GM12878 (cell line): ENCODE measurements at regions not wholly inside any gene's neighbourhood (a gene's known extent, or its start where the extent isn't known, plus 50 kb on each side); places are given as distances from the start of the nearest gene placed in this dataset.

ENCODE experiments used
- ATAC-seq: fragments of 200-7000 bp; cut with Tn5 transposase; 3 replicates; pipeline ENCODE4 v1.9.1; 2020; ENCODE audit warnings: mild to moderate bottlenecking, moderate library complexity
- BruUV-seq: library from RNA; stranded (reverse); fragments of 400-500 nt; replicated peaks from 2 replicates; lab custom pipeline; 2021; lab: Mats Ljungman, UMichigan
- CTCF ChIA-PET: fragments of 300-600 bp; sonication (Branson Sonifier 250); formaldehyde crosslinking; extraction: SDS; loops from one replicate; lab custom pipeline; 2021; ENCODE audit warnings: inconsistent platforms; lab: Yijun Ruan, JAX
- POLR2A ChIA-PET: fragments of 350-600 bp; formaldehyde crosslinking; extraction: SDS; loops from one replicate; lab custom pipeline; 2021; ENCODE audit warnings: inconsistent platforms; lab: Charles Lee
- RAD21 ChIA-PET: fragments of 300-600 bp; sonication (Branson Sonifier 250); formaldehyde crosslinking; loops from one replicate; lab custom pipeline; 2023; ENCODE audit warnings: antibody characterized with exemption; ENCODE audit not compliant: unreplicated experiment; lab: Charles Lee
- SMC1A ChIA-PET: fragments of 300-600 bp; sonication (Branson Sonifier 250); formaldehyde crosslinking; loops from one replicate; lab custom pipeline; 2023; ENCODE audit not compliant: unreplicated experiment, uncharacterized antibody; lab: Charles Lee
- DNase-seq: peaks from one replicate; pipeline ENCODE4 v3.0.0-alpha.2; 2011; ENCODE audit warnings: low read depth, low spot score
- FAIRE-seq: peaks from 3 replicates; lab custom pipeline; 2011; peaks lifted over from hg19 to GRCh38; lab: Jason Lieb, UNC
- H2AFZ ChIP-seq: 2 replicates; pipeline ENCODE4 v1.6.0; 2011; ENCODE audit warnings: low read depth, low read length, control low read depth; ENCODE audit not compliant: control insufficient read depth
- H3K27ac ChIP-seq: 2 replicates; pipeline ENCODE4 v1.5.1; 2011; ENCODE audit warnings: control low read depth; ENCODE audit not compliant: control insufficient read depth, insufficient read depth
- H3K27me3 ChIP-seq, 2 experiments: replicated peaks in 1 of 2; 2 replicates each; pipeline versions ENCODE4 v1.6.0 to v1.6.1; 2011; ENCODE audit warnings: low read length in 1 of 2; ENCODE audit not compliant: control insufficient read depth in 2 of 2, insufficient read depth in 2 of 2
- H3K36me3 ChIP-seq, 2 experiments: 2 replicates each; pipeline ENCODE4 v1.5.1; 2011; ENCODE audit warnings: low read length in 1 of 2; ENCODE audit not compliant: control insufficient read depth in 2 of 2, insufficient read depth in 2 of 2
- H3K4me1 ChIP-seq: 2 replicates; pipeline ENCODE4 v1.6.1; 2011; ENCODE audit warnings: mild to moderate bottlenecking, low read length, moderate library complexity, mixed read lengths; ENCODE audit not compliant: control insufficient read depth, insufficient read depth
- H3K4me2 ChIP-seq: 2 replicates; pipeline ENCODE4 v1.6.0; 2011; ENCODE audit warnings: control low read depth; ENCODE audit not compliant: control insufficient read depth, insufficient read depth
- H3K4me3 ChIP-seq: fragments of 200-600 bp; sonication (generic); 2 replicates; pipeline ENCODE4 v1.5.1; 2016
- H3K79me2 ChIP-seq: 2 replicates; pipeline ENCODE4 v1.6.0; 2011; ENCODE audit warnings: low read length; ENCODE audit not compliant: control insufficient read depth, insufficient read depth
- H3K9ac ChIP-seq: 2 replicates; pipeline ENCODE4 v1.8.0; 2011; ENCODE audit warnings: low read length, control low read depth, mixed read lengths; ENCODE audit not compliant: control insufficient read depth, insufficient read depth
- H3K9me3 ChIP-seq: replicated peaks from 3 replicates; pipeline ENCODE4 v1.5.1; 2011; ENCODE audit warnings: mild to moderate bottlenecking, low read length; ENCODE audit not compliant: control insufficient read depth, insufficient read depth
- H4K20me1 ChIP-seq: 2 replicates; pipeline ENCODE4 v1.6.0; 2011; ENCODE audit not compliant: control insufficient read depth, insufficient read depth
- BACH1 ChIP-seq: fragments of 450-650 bp; IDR thresholded peaks from 2 replicates; pipeline ENCODE4 v1.6.1; 2017; ENCODE audit warnings: mild to moderate bottlenecking, borderline replicate concordance
- CBX3 ChIP-seq: fragments of 200-600 bp; sonication (generic); IDR thresholded peaks from 2 replicates; pipeline ENCODE4 v1.6.1; 2016; ENCODE audit warnings: low read depth, borderline replicate concordance
- CHD4 ChIP-seq: fragments of 200-600 bp; sonication (generic); IDR thresholded peaks from 2 replicates; pipeline ENCODE4 v1.6.1; 2016; ENCODE audit warnings: mild to moderate bottlenecking
- JUNB ChIP-seq: IDR thresholded peaks from 2 replicates; pipeline ENCODE4 v1.6.1; 2016; ENCODE audit warnings: antibody characterized with exemption, mild to moderate bottlenecking
- KDM1A ChIP-seq: fragments of 200-600 bp; sonication (generic); IDR thresholded peaks from 2 replicates; pipeline ENCODE4 v1.6.1; 2016; ENCODE audit warnings: borderline replicate concordance
- LARP7 ChIP-seq: fragments of 450-650 bp; IDR thresholded peaks from 2 replicates; pipeline ENCODE4 v1.6.1; 2017; ENCODE audit warnings: mild to moderate bottlenecking
- SKIL ChIP-seq: fragments of 450-650 bp; IDR thresholded peaks from 2 replicates; pipeline ENCODE4 v1.6.1; 2017; ENCODE audit warnings: mild to moderate bottlenecking, low read depth, inconsistent platforms; ENCODE audit not compliant: poor library complexity, severe bottlenecking
- SUPT20H ChIP-seq: IDR thresholded peaks from 2 replicates; pipeline ENCODE4 v1.6.1; 2011; ENCODE audit warnings: low read depth, mild to moderate bottlenecking, low read length, moderate library complexity, borderline replicate concordance; ENCODE audit not compliant: control insufficient read depth
- TARDBP ChIP-seq: IDR thresholded peaks from 2 replicates; pipeline ENCODE4 v1.6.1; 2016; ENCODE audit warnings: borderline replicate concordance
- YY1 ChIP-seq: IDR thresholded peaks from 2 replicates; pipeline ENCODE4 v1.6.1; 2011; ENCODE audit warnings: low read depth, mild to moderate bottlenecking, low read length
- ZBED1 ChIP-seq: IDR thresholded peaks from 2 replicates; pipeline ENCODE4 v1.6.1; 2016; ENCODE audit warnings: borderline replicate concordance
- ZNF274 ChIP-seq: IDR thresholded peaks from one replicate; pipeline ENCODE4 v1.8.0; 2011; ENCODE audit not compliant: insufficient read length, insufficient read depth
- ZNF622 ChIP-seq: fragments of 450-650 bp; IDR thresholded peaks from 2 replicates; pipeline ENCODE4 v1.6.1; 2017; ENCODE audit warnings: mild to moderate bottlenecking, inconsistent platforms
- WGBS: methylation state at CpG from one replicate; pipeline ENCODE4 v1.1.6; 2016; ENCODE audit warnings: low lambda C conversion rate; ENCODE audit not compliant: insufficient replicate concordance, insufficient coverage; ENCODE audit errors: missing lambda C conversion rate; 5-methylcytosine and 5-hydroxymethylcytosine counted together
- in situ Hi-C: fragments of 300-500 bp; cut with MboI; formaldehyde crosslinking; loops from 9 replicates; pipeline ENCODE4 v1.14.3; 2018; ENCODE audit warnings: mixed read lengths
- intact Hi-C: fragments of 100-400 bp; cut with micrococcal nuclease; formaldehyde crosslinking; loops from one replicate; pipeline ENCODE4 v1.14.2; 2022; ENCODE audit not compliant: unreplicated experiment
- TF ChIP-seq, protein P1 (sequence below): fragments of 450-650 bp; IDR thresholded peaks from 2 replicates; pipeline ENCODE4 v1.6.1; 2016; ENCODE audit warnings: mild to moderate bottlenecking, moderate library complexity, borderline replicate concordance
- TF ChIP-seq, protein P2 (sequence below): fragments of 450-650 bp; IDR thresholded peaks from 2 replicates; pipeline ENCODE4 v1.6.1; 2014; ENCODE audit warnings: mild to moderate bottlenecking

DNA sequence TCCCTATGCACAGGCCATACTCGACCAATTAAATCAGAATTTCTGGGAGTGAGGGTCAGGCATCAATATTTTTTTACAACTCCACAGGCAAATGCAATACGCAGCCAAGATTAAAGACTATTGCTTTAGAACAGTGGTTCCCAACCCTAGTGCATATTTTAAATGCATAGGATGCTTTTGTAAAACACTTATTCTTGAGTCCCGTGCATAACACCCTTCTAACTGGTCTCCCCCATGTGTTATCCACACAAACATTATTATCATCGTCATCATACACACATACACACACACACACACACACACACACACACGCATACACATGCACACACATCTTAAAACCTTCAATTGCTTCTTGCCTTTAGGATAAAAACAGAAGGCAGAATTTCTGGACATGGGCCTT is 145.0 kb upstream of the PELI1 start:
- 39% methylated on average over 5 of the region's 5 CpGs for WGBS
- Histone ChIP-seq H3K4me2 (no peak overlapping the region), H3K27ac (no peak overlapping the region), H3K79me2 (no peaks in the 10 kb centered on the region), H3K4me1 (no peaks in the 10 kb centered on the region), H3K36me3 (no peaks in the 10 kb centered on the region), H3K9me3 (no peaks in the 10 kb centered on the region), H2AFZ (no peak overlapping the region), H3K27me3 (no peaks in the 10 kb centered on the region), H3K9ac (no peak overlapping the region), H3K4me3 (no peak overlapping the region), H4K20me1 (no peaks in the 10 kb centered on the region)
- in situ Hi-C loops = no loop called here
- DNase-seq (no peak), ATAC-seq (no peak), FAIRE-seq (no peak)
- intact Hi-C loops = no loop called here
- CTCF ChIA-PET = interaction anchor here (11.9 kb wide), 1 partner anchor 39 kb away, joined by 109 read pairs; no protein-coding TSS in a partner anchor
- RAD21 ChIA-PET = no interaction called here
- POLR2A ChIA-PET = no interaction called here
- TF ChIP-seq BACH1 = no peak
- no peak for TF ChIP-seq YY1
- no peak for TF ChIP-seq ZBED1
- no peak for TF ChIP-seq CBX3
- TF ChIP-seq ZNF622 = no peak
- no peak for TF ChIP-seq CHD4
- no peak for TF ChIP-seq KDM1A
- TF ChIP-seq SUPT20H = no peak
- TF ChIP-seq, protein P1, sequence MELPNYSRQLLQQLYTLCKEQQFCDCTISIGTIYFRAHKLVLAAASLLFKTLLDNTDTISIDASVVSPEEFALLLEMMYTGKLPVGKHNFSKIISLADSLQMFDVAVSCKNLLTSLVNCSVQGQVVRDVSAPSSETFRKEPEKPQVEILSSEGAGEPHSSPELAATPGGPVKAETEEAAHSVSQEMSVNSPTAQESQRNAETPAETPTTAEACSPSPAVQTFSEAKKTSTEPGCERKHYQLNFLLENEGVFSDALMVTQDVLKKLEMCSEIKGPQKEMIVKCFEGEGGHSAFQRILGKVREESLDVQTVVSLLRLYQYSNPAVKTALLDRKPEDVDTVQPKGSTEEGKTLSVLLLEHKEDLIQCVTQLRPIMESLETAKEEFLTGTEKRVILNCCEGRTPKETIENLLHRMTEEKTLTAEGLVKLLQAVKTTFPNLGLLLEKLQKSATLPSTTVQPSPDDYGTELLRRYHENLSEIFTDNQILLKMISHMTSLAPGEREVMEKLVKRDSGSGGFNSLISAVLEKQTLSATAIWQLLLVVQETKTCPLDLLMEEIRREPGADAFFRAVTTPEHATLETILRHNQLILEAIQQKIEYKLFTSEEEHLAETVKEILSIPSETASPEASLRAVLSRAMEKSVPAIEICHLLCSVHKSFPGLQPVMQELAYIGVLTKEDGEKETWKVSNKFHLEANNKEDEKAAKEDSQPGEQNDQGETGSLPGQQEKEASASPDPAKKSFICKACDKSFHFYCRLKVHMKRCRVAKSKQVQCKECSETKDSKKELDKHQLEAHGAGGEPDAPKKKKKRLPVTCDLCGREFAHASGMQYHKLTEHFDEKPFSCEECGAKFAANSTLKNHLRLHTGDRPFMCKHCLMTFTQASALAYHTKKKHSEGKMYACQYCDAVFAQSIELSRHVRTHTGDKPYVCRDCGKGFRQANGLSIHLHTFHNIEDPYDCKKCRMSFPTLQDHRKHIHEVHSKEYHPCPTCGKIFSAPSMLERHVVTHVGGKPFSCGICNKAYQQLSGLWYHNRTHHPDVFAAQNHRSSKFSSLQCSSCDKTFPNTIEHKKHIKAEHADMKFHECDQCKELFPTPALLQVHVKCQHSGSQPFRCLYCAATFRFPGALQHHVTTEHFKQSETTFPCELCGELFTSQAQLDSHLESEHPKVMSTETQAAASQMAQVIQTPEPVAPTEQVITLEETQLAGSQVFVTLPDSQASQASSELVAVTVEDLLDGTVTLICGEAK = no peak
- no peak for TF ChIP-seq ZNF274
- no peak for TF ChIP-seq TARDBP
- TF ChIP-seq, protein P2, sequence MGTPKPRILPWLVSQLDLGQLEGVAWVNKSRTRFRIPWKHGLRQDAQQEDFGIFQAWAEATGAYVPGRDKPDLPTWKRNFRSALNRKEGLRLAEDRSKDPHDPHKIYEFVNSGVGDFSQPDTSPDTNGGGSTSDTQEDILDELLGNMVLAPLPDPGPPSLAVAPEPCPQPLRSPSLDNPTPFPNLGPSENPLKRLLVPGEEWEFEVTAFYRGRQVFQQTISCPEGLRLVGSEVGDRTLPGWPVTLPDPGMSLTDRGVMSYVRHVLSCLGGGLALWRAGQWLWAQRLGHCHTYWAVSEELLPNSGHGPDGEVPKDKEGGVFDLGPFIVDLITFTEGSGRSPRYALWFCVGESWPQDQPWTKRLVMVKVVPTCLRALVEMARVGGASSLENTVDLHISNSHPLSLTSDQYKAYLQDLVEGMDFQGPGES = no peak
- no peak for TF ChIP-seq JUNB
- TF ChIP-seq LARP7 = no peak
- TF ChIP-seq SKIL = no peak
- SMC1A ChIA-PET = interaction anchor here (1.0 kb wide), 1 partner anchor 15 kb away, joined by 3 read pairs; no protein-coding TSS in a partner anchor
- no TSS peak for BruUV-seq
